B cell (primary cell): ENCODE measurements at regions not wholly inside any gene's neighbourhood (a gene's known extent, or its start where the extent isn't known, plus 50 kb on each side); places are given as distances from the start of the nearest gene placed in this dataset.
"Not testable (repeated sequence)": the region's sequence is repeated elsewhere in the genome, so short reads cannot be mapped to it uniquely, and the experiment has no call there.

ENCODE experiments used
- ATAC-seq: fragments of 200-7000 bp; cut with Tn5 transposase; one replicate; pipeline ENCODE4 v1.10.0; 2021; ENCODE audit warnings: low read depth, mild to moderate bottlenecking, moderate number of reproducible peaks, moderate library complexity
- CTCF ChIA-PET: fragments of 350-600 bp; sonication (Branson Sonifier 250); formaldehyde crosslinking; loops from one replicate; lab custom pipeline; 2021; ENCODE audit warnings: antibody characterized with exemption, inconsistent platforms; lab: Charles Lee
- POLR2A ChIA-PET: fragments of 350-600 bp; sonication (Branson Sonifier 250); formaldehyde crosslinking; loops from one replicate; lab custom pipeline; 2021; ENCODE audit warnings: antibody characterized with exemption; lab: Charles Lee
- DNase-seq: peaks from one replicate; pipeline ENCODE4 v3.0.0; 2013
- H2AFZ ChIP-seq: 2 replicates; pipeline ENCODE4 v1.6.1; 2012; ENCODE audit warnings: mild to moderate bottlenecking, low read depth, low read length; ENCODE audit not compliant: insufficient read depth, poor library complexity, severe bottlenecking
- H3K27ac ChIP-seq, 2 donors: 1 replicate in 1 of 2; 2 replicates in 1 of 2; pipeline ENCODE4 v1.5.1; 2012 to 2013; ENCODE audit warnings: low read length in 2 of 2, mild to moderate bottlenecking in 2 of 2, moderate library complexity in 1 of 2
- H3K27me3 ChIP-seq, 4 experiments: fragments of 200-600 bp in 1 of 4; sonication (generic) in 1 of 4; replicated peaks in 1 of 4; 1 replicate in 2 of 4; 2 replicates in 2 of 4; pipeline versions ENCODE4 v1.6.1 to v1.7.0; 2013 to 2016; ENCODE audit warnings: low read length in 3 of 4, mild to moderate bottlenecking in 2 of 4, mixed read lengths in 1 of 4, moderate library complexity in 1 of 4; ENCODE audit not compliant: insufficient read depth in 4 of 4, control insufficient read depth in 3 of 4; ENCODE audit errors: control extremely low read depth in 1 of 4
- H3K36me3 ChIP-seq, 2 experiments: replicated peaks in 1 of 2; 1 replicate in 1 of 2; 2 replicates in 1 of 2; pipeline versions ENCODE4 v1.6.1 to v1.7.1; 2013; ENCODE audit warnings: low read length in 1 of 2; ENCODE audit not compliant: insufficient read depth in 2 of 2, control insufficient read depth in 1 of 2; ENCODE audit errors: control extremely low read depth in 1 of 2, extremely low read depth in 1 of 2
- H3K4me1 ChIP-seq, 2 donors: fragments of 200-600 bp in 1 of 2; sonication (generic) in 1 of 2; 1 replicate in 1 of 2; 2 replicates in 1 of 2; pipeline versions ENCODE4 v1.5.1 to v1.6.1; 2013 to 2017; ENCODE audit warnings: low read length in 2 of 2; ENCODE audit not compliant: control insufficient read depth in 2 of 2, insufficient read depth in 2 of 2
- H3K4me2 ChIP-seq: replicated peaks from 2 replicates; pipeline ENCODE3; 2012; ENCODE audit warnings: mild to moderate bottlenecking, low read depth, low read length; ENCODE audit not compliant: poor library complexity, severe bottlenecking
- H3K4me3 ChIP-seq, 5 experiments: fragments of 200-600 bp in 1 of 5; sonication (generic) in 1 of 5; 1 replicate in 3 of 5; 2 replicates in 2 of 5; pipeline versions ENCODE4 v1.5.1 to v1.7.0; 2011 to 2016; ENCODE audit warnings: low read length in 4 of 5, mild to moderate bottlenecking in 4 of 5, low read depth in 2 of 5, control low read depth in 1 of 5, moderate library complexity in 1 of 5; ENCODE audit not compliant: insufficient read depth in 1 of 5; ENCODE audit errors: control extremely low read depth in 1 of 5, extremely low read depth in 1 of 5
- H3K79me2 ChIP-seq: fragments of 200-600 bp; sonication (generic); one replicate; pipeline ENCODE4 v1.6.0; 2016; ENCODE audit warnings: low read length; ENCODE audit not compliant: control insufficient read depth, insufficient read depth
- H3K9ac ChIP-seq: fragments of 200-600 bp; sonication (generic); 2 replicates; pipeline ENCODE4 v1.6.1; 2017; ENCODE audit warnings: mild to moderate bottlenecking, low read length, moderate library complexity
- H3K9me3 ChIP-seq, 3 donors: one replicate each; pipeline versions ENCODE4 v1.6.1 to v1.7.1; 2013; ENCODE audit warnings: low read length in 2 of 3; ENCODE audit not compliant: control insufficient read depth in 2 of 3, insufficient read depth in 1 of 3; ENCODE audit errors: control extremely low read depth in 1 of 3
- H4K20me1 ChIP-seq: 2 replicates; pipeline ENCODE4 v1.6.0; 2012; ENCODE audit warnings: mild to moderate bottlenecking, low read length; ENCODE audit not compliant: insufficient read depth, control insufficient read depth, poor library complexity, severe bottlenecking
- H3K27ac Mint-ChIP-seq: one replicate; pipeline ENCODE4 v1.8.0; 2021; ENCODE audit warnings: mixed read lengths
- H3K27me3 Mint-ChIP-seq: one replicate; pipeline ENCODE4 v1.8.0; 2021; ENCODE audit warnings: mixed read lengths
- H3K4me1 Mint-ChIP-seq: one replicate; pipeline ENCODE4 v1.8.0; 2021; ENCODE audit warnings: mixed read lengths
- H3K4me3 Mint-ChIP-seq: one replicate; pipeline ENCODE4 v1.8.0; 2021; ENCODE audit warnings: mixed read lengths
- H3K9me3 Mint-ChIP-seq: one replicate; pipeline ENCODE4 v1.8.0; 2022; ENCODE audit warnings: mixed read lengths; ENCODE audit not compliant: insufficient read depth
- EZH2 ChIP-seq: IDR thresholded peaks from 2 replicates; pipeline ENCODE4 v1.6.1; 2012; ENCODE audit warnings: borderline replicate concordance, low read depth, mild to moderate bottlenecking, moderate library complexity, low read length; ENCODE audit not compliant: insufficient read depth, poor library complexity, severe bottlenecking
- WGBS: methylation state at CpG from one replicate; pipeline ENCODE4 v1.1.5; 2013; ENCODE audit warnings: missing lambda C conversion rate; ENCODE audit not compliant: insufficient coverage; 5-methylcytosine and 5-hydroxymethylcytosine counted together
- intact Hi-C: fragments of 100-400 bp; cut with micrococcal nuclease; formaldehyde crosslinking; loops from one replicate; pipeline ENCODE4 v1.10.0; 2022
- TF ChIP-seq, protein P1 (sequence below): fragments of 200-600 bp; IDR thresholded peaks from one replicate; pipeline ENCODE4 v1.8.0; 2022; ENCODE audit warnings: antibody characterized with exemption, mild to moderate bottlenecking

GRCh38 chr15:92827991-92828390 is 72.1 kb upstream of the CHD2 start:
- peaks cover 53% of the 10 kb centered on the region for H3K4me1 Mint-ChIP-seq
- ChIA-PET CTCF (interaction anchor here (1.1 kb wide), 1 partner anchor 54 kb away, joined by 5 read pairs; no protein-coding TSS in a partner anchor), POLR2A (interaction anchor here (7.4 kb wide), 1 partner anchor 18 kb away, joined by 115 read pairs; no protein-coding TSS in a partner anchor)
- H3K9me3 Mint-ChIP-seq, ATAC-seq, H3K27ac ChIP-seq, H3K4me3 ChIP-seq, DNase-seq, H3K9me3 ChIP-seq, H3K27ac Mint-ChIP-seq, intact Hi-C loops, H3K9ac ChIP-seq, H2AFZ ChIP-seq, H3K27me3 Mint-ChIP-seq, H3K4me3 Mint-ChIP-seq, H4K20me1 ChIP-seq, H3K36me3 ChIP-seq, H3K4me2 ChIP-seq, H3K27me3 ChIP-seq: not testable (repeated sequence)
- Histone ChIP-seq H3K79me2 (peaks cover 24% of the 10 kb centered on the region), H3K4me1 (peaks cover 42 to 59% of the 10 kb centered on the region in 2 donors)
- WGBS = 99% methylated on average over 10 of the region's 10 CpGs

DNA sequence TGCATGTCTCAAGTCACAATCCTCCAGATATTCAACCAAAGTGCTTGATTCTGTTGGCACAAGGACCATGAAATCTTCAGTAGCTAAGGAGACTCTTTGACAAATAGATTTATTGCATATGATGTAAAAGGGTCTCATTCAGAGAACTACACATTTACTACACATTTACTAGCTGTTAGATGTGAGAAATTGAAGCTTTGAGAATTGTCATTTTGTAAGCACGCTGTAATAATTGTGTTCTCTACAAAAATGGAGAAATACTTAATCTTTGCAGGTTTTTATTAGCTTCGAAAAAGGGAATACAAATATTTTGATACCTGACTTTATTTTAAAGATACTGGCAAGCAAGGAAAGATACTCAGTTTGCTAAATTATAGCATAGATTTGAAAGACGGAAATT is 70.2 kb upstream of the CHD2 start:
- no peaks in the 10 kb centered on the region for H3K27me3 Mint-ChIP-seq
- no peaks in the 10 kb centered on the region for H4K20me1 ChIP-seq
- H3K36me3 ChIP-seq = no peaks in the 10 kb centered on the region
- ATAC-seq (no peak), DNase-seq (no peak)
- peaks cover 57% of the 10 kb centered on the region for H3K4me1 Mint-ChIP-seq
- intact Hi-C loops = no loop called here
- H3K27ac Mint-ChIP-seq = peak overlapping the region; percentile 88
- H3K9me3 ChIP-seq = no peaks in the 10 kb centered on the region
- H3K79me2 ChIP-seq = peaks cover 24% of the 10 kb centered on the region
- no peak overlapping the region for H3K4me3 ChIP-seq
- no peak overlapping the region for H2AFZ ChIP-seq
- no peak overlapping the region for H3K9ac ChIP-seq
- POLR2A ChIA-PET = interaction anchor here (0.6 to 7.4 kb wide), 5 partner anchors 14 to 88 kb away, joined by 3 to 169 read pairs (median 7); partner anchors contain the start of gene CHD2
- no peak for TF ChIP-seq EZH2
- TF ChIP-seq, protein P1, sequence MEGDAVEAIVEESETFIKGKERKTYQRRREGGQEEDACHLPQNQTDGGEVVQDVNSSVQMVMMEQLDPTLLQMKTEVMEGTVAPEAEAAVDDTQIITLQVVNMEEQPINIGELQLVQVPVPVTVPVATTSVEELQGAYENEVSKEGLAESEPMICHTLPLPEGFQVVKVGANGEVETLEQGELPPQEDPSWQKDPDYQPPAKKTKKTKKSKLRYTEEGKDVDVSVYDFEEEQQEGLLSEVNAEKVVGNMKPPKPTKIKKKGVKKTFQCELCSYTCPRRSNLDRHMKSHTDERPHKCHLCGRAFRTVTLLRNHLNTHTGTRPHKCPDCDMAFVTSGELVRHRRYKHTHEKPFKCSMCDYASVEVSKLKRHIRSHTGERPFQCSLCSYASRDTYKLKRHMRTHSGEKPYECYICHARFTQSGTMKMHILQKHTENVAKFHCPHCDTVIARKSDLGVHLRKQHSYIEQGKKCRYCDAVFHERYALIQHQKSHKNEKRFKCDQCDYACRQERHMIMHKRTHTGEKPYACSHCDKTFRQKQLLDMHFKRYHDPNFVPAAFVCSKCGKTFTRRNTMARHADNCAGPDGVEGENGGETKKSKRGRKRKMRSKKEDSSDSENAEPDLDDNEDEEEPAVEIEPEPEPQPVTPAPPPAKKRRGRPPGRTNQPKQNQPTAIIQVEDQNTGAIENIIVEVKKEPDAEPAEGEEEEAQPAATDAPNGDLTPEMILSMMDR = no peak
- H3K27ac ChIP-seq = peak overlapping the region in 1 of 2 donors; percentile 95
- no peaks in the 10 kb centered on the region for H3K27me3 ChIP-seq
- H3K4me3 Mint-ChIP-seq = no peak overlapping the region
- whole genome bisulfite sequencing = no CpG with 5 or more reads among the region's 3 CpGs
- CTCF ChIA-PET = interaction anchor here (0.9 to 3.8 kb wide), 6 partner anchors 8 to 88 kb away, joined by 3 to 27 read pairs (median 6); no protein-coding TSS in a partner anchor
- H3K4me1 ChIP-seq = peaks cover 57 to 68% of the 10 kb centered on the region in 2 donors
- H3K9me3 Mint-ChIP-seq = no peaks in the 10 kb centered on the region
- H3K4me2 ChIP-seq = peak overlapping the region; percentile 67
